Activated CD8-positive, alpha-beta T cell treated with anti-CD3 and anti-CD28 coated beads for 36 hours (primary cell): ENCODE measurements at regions not wholly inside any gene's neighbourhood (a gene's known extent, or its start where the extent isn't known, plus 50 kb on each side); places are given as distances from the start of the nearest gene placed in this dataset.
A peak's percentile ranks its signal among the peaks of the same experiment; 100 is the strongest.

Source experiments
- ATAC-seq: fragments of 200-7000 bp; cut with Tn5 transposase; one replicate; pipeline ENCODE4 v1.10.0; 2021; ENCODE audit warnings: mild to moderate bottlenecking, moderate library complexity
- CTCF ChIA-PET: fragments of 350-600 bp; sonication (Branson Sonifier 250); formaldehyde crosslinking; loops from one replicate; lab custom pipeline; 2021; ENCODE audit warnings: antibody characterized with exemption; lab: Charles Lee
- POLR2A ChIA-PET: fragments of 350-600 bp; sonication (Branson Sonifier 250); formaldehyde crosslinking; loops from one replicate; lab custom pipeline; 2021; ENCODE audit warnings: antibody characterized with exemption; lab: Charles Lee
- DNase-seq: peaks from one replicate; pipeline ENCODE4 v3.0.0-alpha.2; 2020
- H3K27ac Mint-ChIP-seq: one replicate; pipeline ENCODE4 v1.8.0; 2021; ENCODE audit warnings: mild to moderate bottlenecking, mixed read lengths
- H3K27me3 Mint-ChIP-seq: one replicate; pipeline ENCODE4 v1.8.0; 2021; ENCODE audit warnings: mixed read lengths
- H3K36me3 Mint-ChIP-seq: one replicate; pipeline ENCODE4 v1.8.0; 2021; ENCODE audit warnings: low read depth, mixed read lengths
- H3K4me1 Mint-ChIP-seq: one replicate; pipeline ENCODE4 v1.8.0; 2021; ENCODE audit warnings: low read depth, mixed read lengths
- H3K4me3 Mint-ChIP-seq: one replicate; pipeline ENCODE4 v1.8.0; 2021; ENCODE audit warnings: mild to moderate bottlenecking, moderate library complexity, mixed read lengths
- H3K9me3 Mint-ChIP-seq: one replicate; pipeline ENCODE4 v1.8.0; 2021; ENCODE audit warnings: mixed read lengths
- CTCF ChIP-seq: fragments of 200-600 bp; IDR thresholded peaks from one replicate; pipeline ENCODE4 v1.8.0; 2022; ENCODE audit warnings: antibody characterized with exemption, mild to moderate bottlenecking
- intact Hi-C: fragments of 100-400 bp; cut with micrococcal nuclease; formaldehyde crosslinking; loops from one replicate; pipeline ENCODE4 v1.10.0; 2022

DNA sequence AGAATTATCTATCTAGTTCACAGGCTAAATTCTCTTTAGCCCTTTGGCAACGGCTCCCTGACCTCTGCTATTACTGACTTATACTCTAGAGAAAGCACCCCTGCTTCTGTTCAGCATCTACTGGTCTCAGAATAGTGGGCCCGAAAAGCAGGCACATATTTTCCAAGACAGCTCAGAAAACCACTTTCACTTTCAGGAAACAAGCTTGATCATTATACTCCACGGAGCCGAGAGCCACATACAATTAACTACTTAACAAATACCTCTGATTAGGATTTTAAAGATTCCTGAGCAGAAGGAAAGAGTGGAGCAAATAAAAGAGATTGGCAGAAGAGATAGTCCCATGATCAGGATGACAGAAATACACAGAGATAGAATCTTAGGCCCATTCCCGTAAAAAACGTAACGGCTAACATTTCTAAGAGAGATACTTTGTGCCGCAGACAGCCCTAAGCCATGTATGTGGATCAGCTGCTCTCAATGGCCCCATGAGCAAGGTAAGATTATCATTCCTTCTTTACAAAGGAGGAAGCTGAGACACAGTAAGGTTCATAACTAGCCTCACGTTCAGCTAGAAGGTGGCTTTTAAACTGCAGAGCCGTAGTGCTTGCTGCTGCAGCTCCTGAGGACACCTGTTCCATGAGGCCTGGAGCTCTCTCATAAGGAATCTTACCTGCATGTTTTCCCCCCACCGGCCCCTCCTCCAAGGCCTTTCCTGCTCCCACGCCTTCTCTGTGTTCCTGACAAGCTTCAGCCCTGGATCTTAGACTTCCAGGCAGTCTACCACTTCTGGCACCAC, 227.2 kb downstream of the FOXO1 start:
- Mint-ChIP-seq H3K4me1 (peaks cover 36% of the 10 kb centered on the region), H3K36me3 (peaks cover 4% of the 10 kb centered on the region), H3K9me3 (no peaks in the 10 kb centered on the region), H3K4me3 (peak overlapping the region; percentile 48), H3K27me3 (no peaks in the 10 kb centered on the region), H3K27ac (peak overlapping the region; percentile 76)
- intact Hi-C loops = no loop called here
- ChIA-PET CTCF (interaction anchor here (0.7 to 1.3 kb wide), 2 partner anchors 370 to 652 kb away, joined by 3 to 4 read pairs; no protein-coding TSS in a partner anchor), POLR2A (interaction anchor here (0.7 to 2.0 kb wide), 3 partner anchors 10 to 233 kb away, joined by 3 to 7 read pairs (median 3); no protein-coding TSS in a partner anchor)
- peak; percentile 86 for ATAC-seq
- TF ChIP-seq CTCF = no peak
- peak; percentile 51 for DNase-seq

DNA sequence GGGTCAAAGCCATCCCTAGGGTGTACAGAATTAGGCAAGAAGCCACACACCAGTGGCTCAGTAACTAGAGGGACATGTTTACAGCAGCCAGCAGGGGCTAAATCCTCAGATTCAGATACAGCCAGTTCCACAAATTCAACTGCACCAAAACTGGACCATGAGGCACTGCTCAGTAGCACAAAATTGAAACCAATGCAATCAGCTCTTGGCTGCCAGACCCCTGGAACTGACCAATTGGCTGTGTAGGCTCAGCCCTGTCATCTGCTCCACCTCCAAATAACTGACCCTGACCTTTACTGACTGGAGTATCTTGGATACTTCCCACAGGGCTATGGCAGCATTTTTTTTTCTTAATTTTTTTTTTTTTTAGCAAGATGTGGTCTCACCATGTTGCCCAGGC, 226.5 kb downstream of the FOXO1 start:
- POLR2A ChIA-PET = interaction anchor here (0.9 to 2.0 kb wide), 2 partner anchors 9 to 233 kb away, joined by 3 to 7 read pairs; no protein-coding TSS in a partner anchor

GRCh38 chr13:40440990-40441820, 225.2 kb downstream of the FOXO1 start:
- TF ChIP-seq CTCF = no peak
- intact Hi-C loops = no loop called here
- CTCF ChIA-PET = no interaction called here

More for the DNA sequence above, 226.5 kb downstream of the FOXO1 start:
- CTCF ChIA-PET = no interaction called here
- Mint-ChIP-seq H3K27ac (no peak overlapping the region), H3K9me3 (no peaks in the 10 kb centered on the region), H3K4me1 (peaks cover 29% of the 10 kb centered on the region), H3K27me3 (no peaks in the 10 kb centered on the region), H3K36me3 (no peaks in the 10 kb centered on the region), H3K4me3 (no peak overlapping the region)
- intact Hi-C loops = no loop called here
- DNase-seq (no peak), ATAC-seq (no peak)
- no peak for TF ChIP-seq CTCF

GRCh38 chr13:40442231-40442630, 224.2 kb downstream of the FOXO1 start:
- no peaks in the 10 kb centered on the region for H3K36me3 Mint-ChIP-seq
- DNase-seq (no peak), ATAC-seq (no peak)
- H3K27me3 Mint-ChIP-seq = no peaks in the 10 kb centered on the region
- ChIA-PET CTCF (no interaction called here), POLR2A (no interaction called here)
- no peak overlapping the region for H3K27ac Mint-ChIP-seq
- H3K4me1 Mint-ChIP-seq = peaks cover 31% of the 10 kb centered on the region
- no peak overlapping the region for H3K4me3 Mint-ChIP-seq
- no peak for TF ChIP-seq CTCF
- peaks cover 2% of the 10 kb centered on the region for H3K9me3 Mint-ChIP-seq
- intact Hi-C loops = no loop called here

More at GRCh38 chr13:40440990-40441820, 225.2 kb downstream of the FOXO1 start:
- Mint-ChIP-seq H3K36me3 (no peaks in the 10 kb centered on the region), H3K27me3 (no peaks in the 10 kb centered on the region), H3K4me1 (peaks cover 31% of the 10 kb centered on the region), H3K27ac (no peak overlapping the region), H3K9me3 (peaks cover 2% of the 10 kb centered on the region), H3K4me3 (no peak overlapping the region)
- POLR2A ChIA-PET = interaction anchor here (2.0 kb wide), 1 partner anchor 8 kb away, joined by 7 read pairs; no protein-coding TSS in a partner anchor
- DNase-seq (no peak), ATAC-seq (no peak)
